ENCODE measurements at regions not wholly inside any gene's neighbourhood (a gene's known extent, or its start where the extent isn't known, plus 50 kb on each side); places are given as distances from the start of the nearest gene placed in this dataset.

- no peak for DNase-seq
These were observed 80.6 kb upstream of the ETV6 start for GRCh38 chr12:11568762-11569478.

DNA sequence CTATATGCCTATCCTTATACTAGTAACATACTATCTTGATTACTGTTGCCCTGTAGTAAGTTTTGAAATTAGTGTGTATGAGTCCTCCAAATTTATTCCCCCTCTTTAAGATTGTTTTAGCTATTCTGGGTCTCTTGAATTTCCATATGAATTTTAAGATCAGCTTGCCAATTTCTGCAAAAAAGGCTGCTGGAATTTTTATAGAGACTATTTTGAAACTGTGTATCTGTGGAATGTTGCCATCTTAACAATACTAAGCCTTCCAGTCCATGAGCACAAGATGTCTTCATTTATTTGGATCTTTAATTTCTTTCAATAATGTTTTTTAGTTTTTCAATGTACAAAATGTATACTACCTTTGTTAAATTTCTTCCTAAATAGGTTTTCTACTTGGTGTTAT is 79.8 kb upstream of the ETV6 start:
- no peak for DNase-seq

DNA sequence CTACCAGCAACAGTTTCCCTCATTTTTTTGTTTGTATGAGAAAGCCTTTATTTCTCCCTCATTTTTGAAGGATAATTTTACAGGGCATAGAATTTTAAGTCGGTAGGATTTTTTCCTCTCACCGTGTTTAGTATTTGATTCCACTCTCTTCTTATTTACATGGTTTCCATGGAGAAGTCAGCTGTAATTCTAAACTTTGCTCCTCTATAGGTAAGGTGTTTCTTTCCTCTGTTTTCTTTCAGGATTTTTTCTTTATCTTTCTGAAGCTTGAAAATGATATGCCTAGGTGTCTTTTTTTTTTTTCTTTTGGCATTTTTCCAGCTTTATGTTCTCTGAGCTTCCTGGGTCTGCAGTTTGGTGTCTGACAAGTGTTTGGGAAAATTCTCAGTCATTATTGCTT is 75.6 kb upstream of the ETV6 start:
- no peak for DNase-seq

GRCh38 chr12:11576104-11576503 is 73.4 kb upstream of the ETV6 start:
- DNase-seq = no peak

GRCh38 chr12:11577658-11578260 is 71.7 kb upstream of the ETV6 start:
- no peak for DNase-seq

GRCh38 chr12:11578461-11578993 is 70.9 kb upstream of the ETV6 start:
- no peak for DNase-seq

DNA sequence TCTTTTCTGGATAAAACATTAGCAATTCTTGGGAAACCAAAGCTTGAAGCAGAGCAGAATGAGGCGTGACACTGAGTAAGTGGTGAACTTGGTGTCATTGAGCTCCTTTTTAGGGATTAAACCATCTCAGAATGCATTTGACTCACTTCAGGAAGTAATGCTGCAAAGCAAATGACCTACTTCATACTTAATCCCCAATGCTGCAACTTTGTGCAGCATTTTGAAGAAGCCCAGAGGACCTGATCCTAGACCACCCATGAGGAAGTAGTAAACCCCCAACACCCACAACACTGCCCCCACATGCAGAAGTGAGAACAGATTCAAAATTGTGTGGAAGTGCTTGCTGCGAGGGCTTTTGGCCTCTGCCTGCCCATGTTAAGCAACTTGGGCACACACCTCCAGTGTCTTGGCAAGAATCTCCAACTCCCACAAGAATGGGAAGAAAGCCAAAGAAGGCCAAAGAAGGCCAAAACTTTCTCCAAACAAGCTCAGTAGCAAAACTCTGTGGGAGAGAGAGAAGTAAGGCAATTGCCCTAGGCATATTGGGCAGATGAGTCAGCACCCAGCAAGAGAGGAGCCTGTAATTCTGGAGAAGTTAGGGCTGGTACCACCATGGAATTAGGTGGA is 69.2 kb upstream of the ETV6 start:
- DNase-seq = no peak

- DNase-seq = peak; percentile 81
These were observed 68.2 kb upstream of the ETV6 start for GRCh38 chr12:11581179-11581755.

DNA sequence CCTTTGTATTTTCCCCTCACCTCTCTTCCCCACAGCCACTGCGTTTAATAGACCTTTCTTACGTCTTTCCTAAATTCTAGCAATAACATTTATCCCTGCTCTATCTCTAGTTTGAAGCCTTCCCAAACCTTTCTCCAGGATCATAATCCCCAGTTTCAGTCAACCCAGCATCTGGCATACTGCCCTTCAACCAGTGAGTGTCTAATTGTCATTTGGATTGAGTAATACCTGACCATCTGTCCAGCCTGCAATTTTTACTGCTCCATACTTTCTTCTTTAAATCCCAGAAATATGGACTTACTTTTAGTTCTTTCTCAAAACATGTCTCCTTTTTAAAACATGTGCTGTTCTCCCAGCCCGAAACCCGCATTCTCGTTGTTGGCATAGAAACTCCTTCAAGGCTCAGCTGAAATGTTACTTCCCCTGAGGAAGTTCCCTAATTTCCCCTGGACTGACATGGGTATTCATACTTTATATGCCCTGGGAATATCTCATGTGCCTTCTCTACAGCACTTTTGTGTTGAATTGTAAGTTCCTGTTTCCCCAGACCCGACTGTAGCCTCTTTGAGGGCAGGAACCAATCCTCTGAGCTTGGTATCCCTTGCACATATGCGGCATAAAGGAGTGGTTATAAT is 65.1 kb upstream of the ETV6 start:
- no peak for DNase-seq

DNA sequence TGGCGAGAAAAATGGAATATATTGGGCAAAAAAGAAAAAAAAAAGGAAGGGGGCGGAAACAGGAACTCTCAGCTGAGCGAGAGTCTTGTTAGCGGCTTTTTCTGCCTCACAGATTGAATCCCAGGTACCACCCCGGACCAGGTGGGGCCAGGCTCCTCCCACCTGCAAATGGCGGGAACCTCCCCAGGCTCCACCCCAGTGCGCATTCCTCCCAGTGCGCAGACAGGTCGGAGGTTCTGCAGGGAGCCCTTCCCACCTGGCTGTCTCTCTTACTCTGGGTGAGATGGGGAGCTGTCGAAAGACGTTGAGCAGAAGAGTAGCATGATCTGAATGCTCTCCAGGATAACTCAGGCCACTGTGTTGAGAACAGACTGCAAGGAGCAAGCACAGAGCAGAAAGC is 57.0 kb upstream of the ETV6 start:
- no peak for DNase-seq

- no peak for DNase-seq
These were observed 56.5 kb upstream of the ETV6 start for GRCh38 chr12:11593013-11593412.

DNA sequence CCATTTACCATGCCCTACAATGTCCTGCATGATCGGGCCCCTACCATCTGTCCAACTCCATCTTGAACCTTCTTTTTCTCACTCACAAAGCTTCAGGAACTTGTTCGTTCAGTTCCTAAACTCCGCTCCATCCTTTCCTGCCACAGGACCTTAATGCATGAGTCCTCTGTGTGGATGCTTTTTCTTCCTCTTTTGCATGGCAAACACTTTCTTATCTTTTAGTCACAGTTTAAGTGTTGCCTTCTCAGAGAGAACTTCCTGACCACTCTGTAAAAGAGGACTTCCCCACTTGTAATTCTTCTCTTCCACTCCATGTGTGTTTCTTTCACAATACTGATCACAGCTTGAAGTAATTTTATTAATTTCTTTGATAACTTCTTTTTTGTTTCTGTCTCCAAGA is 54.4 kb upstream of the ETV6 start:
- no peak for DNase-seq

DNA sequence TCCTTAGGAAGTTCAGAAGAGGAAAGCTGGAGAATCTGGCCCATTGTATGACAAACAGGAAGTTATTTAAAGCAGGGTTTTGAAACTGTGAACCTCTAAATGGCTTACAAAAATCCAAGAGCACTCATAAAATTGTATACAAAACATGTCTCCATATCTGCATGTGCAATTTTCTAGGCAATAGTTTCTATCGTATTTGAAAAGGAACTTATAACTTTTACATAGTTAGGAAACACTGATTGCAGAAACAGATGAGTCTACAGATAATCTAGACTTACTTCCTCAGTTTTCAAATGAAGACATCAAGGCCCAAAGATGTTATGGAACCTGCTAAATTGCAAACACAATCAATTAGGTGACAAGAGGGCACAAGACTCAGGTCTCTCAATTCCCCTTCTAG is 53.3 kb upstream of the ETV6 start:
- no peak for DNase-seq

DNA sequence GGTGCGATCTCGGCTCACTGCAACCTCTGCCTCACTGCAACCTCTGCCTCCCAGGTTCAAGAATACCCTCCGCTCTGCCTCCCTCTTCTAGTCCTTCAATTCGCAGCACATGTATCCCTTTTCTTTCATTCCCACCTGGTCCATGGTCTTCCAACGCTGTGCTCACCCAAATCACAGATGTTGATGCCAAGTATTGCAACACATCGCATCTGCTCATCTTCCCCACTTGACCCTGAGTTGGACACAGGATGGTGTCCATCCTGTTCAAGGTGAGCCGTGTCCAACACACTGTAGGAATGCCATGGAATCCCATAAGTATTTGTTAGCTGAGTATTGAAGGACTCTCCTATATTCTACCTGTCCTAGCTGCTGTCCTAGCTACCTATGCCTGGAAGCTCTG is 50.6 kb upstream of the ETV6 start:
- DNase-seq = no peak

Measured in NCI-H345 (cell line).